ENCODE measurements at regions not wholly inside any gene's neighbourhood (a gene's known extent, or its start where the extent isn't known, plus 50 kb on each side); places are given as distances from the start of the nearest gene placed in this dataset.

DNA sequence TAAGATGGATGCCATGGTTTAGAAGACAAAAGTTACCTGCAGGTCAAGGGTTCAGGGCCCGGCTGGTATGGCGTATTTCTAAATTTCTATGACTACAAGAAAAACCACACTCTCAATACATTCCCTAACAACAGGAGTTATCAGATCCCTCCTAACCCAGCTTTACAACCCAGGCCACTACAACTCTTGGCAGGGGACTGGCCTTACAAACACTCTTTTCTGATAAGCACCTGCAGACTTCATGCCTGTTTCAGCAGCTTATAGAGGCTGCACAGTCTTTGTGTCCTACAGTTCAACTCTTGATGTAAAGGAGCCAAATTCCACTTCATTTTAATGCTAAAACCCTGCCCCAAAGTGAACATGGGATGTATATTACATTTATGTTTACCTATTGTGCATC, 461.4 kb downstream of the SIPA1L2 start:
- H3K9me3 Mint-ChIP-seq = 0 out of 5 replicates have a peak, but pooled peaks cover 0 to 4% of the 10 kb centered on the region in 2 experiments
- WGBS (ENCODE audit: extremely low coverage, insufficient read length, low lambda C conversion rate) = no CpG with 5 or more reads among the region's 2 CpGs
- no peak overlapping the region for H3K18ac ChIP-seq (ENCODE audit: insufficient read length, low read depth, low read length)

More for the DNA sequence above, 461.4 kb downstream of the SIPA1L2 start:
- no peak overlapping the region for H3K56ac ChIP-seq (ENCODE audit: insufficient read length, low read depth, low read length)
- H2AK5ac ChIP-seq (ENCODE audit: insufficient read length, low read length) = no peak overlapping the region
- no peaks in the 10 kb centered on the region for H4K20me1 ChIP-seq (ENCODE audit: control insufficient read depth, insufficient read depth, insufficient read length)
- H2BK15ac ChIP-seq (ENCODE audit: low read depth, low read length) = no peak overlapping the region
- no peak overlapping the region for H3K4me2 ChIP-seq (ENCODE audit: insufficient read depth, insufficient read length, low read length)
- H4K8ac ChIP-seq (replicated peaks; ENCODE audit: insufficient read length, low read depth, low read length) = no peak overlapping the region
- no peak overlapping the region for H2AFZ ChIP-seq (ENCODE audit: low read length)
- TF ChIP-seq, protein P1, sequence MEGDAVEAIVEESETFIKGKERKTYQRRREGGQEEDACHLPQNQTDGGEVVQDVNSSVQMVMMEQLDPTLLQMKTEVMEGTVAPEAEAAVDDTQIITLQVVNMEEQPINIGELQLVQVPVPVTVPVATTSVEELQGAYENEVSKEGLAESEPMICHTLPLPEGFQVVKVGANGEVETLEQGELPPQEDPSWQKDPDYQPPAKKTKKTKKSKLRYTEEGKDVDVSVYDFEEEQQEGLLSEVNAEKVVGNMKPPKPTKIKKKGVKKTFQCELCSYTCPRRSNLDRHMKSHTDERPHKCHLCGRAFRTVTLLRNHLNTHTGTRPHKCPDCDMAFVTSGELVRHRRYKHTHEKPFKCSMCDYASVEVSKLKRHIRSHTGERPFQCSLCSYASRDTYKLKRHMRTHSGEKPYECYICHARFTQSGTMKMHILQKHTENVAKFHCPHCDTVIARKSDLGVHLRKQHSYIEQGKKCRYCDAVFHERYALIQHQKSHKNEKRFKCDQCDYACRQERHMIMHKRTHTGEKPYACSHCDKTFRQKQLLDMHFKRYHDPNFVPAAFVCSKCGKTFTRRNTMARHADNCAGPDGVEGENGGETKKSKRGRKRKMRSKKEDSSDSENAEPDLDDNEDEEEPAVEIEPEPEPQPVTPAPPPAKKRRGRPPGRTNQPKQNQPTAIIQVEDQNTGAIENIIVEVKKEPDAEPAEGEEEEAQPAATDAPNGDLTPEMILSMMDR (conservative IDR thresholded peaks at IDR 0.05) = no peak
- H3K4me3 Mint-ChIP-seq = no peak overlapping the region
- no peaks in the 10 kb centered on the region for H3K79me2 ChIP-seq (ENCODE audit: insufficient read depth, low read length)
- no peak overlapping the region for H2BK20ac ChIP-seq (ENCODE audit: low read depth, low read length, poor library complexity, severe bottlenecking)
- H3K14ac ChIP-seq (ENCODE audit: insufficient read depth, low read length) = no peak overlapping the region
- no peaks in the 10 kb centered on the region for H3K9me3 ChIP-seq (ENCODE audit: control insufficient read depth, low read depth, low read length)
- H2BK5ac ChIP-seq (ENCODE audit: insufficient read length, low read length) = no peak overlapping the region
- no peak overlapping the region for H3K27ac Mint-ChIP-seq
- no peak overlapping the region for H3K27ac ChIP-seq (ENCODE audit: insufficient read length, low read depth, low read length)
- H4K91ac ChIP-seq (ENCODE audit: insufficient read length, low read depth, low read length) = no peak overlapping the region
- H3K27me3 Mint-ChIP-seq (ENCODE audit: low read depth) = no peaks in the 10 kb centered on the region
- H2BK120ac ChIP-seq (ENCODE audit: low read depth, low read length, poor library complexity, severe bottlenecking) = no peak overlapping the region
- no peak for DNase-seq
- peaks cover 4 to 66% (median 25%) of the 10 kb centered on the region in 3 experiments; a peak in 6 of 7 replicates for H3K36me3 Mint-ChIP-seq (ENCODE audit: insufficient read depth in 1 of 3, low read depth in 3 of 3)
- no peaks in the 10 kb centered on the region for H3K79me1 ChIP-seq (ENCODE audit: insufficient read depth, low read depth, low read length, poor library complexity, severe bottlenecking)
- H3K23ac ChIP-seq (ENCODE audit: insufficient read length, low read depth, low read length) = no peak overlapping the region
- no peak overlapping the region for H3T11ph ChIP-seq (ENCODE audit: low read length)
- H4K5ac ChIP-seq (ENCODE audit: insufficient read length, low read depth, low read length) = no peak overlapping the region
- no peak overlapping the region for H2BK12ac ChIP-seq (ENCODE audit: insufficient read length, low read depth, low read length)
- peaks cover 2% of the 10 kb centered on the region; the same call in 1 of the 2 replicates for H3K4me1 ChIP-seq (ENCODE audit: insufficient read depth, low read length)
- peaks cover 13 to 17% of the 10 kb centered on the region in 2 experiments for H3K4me1 Mint-ChIP-seq
- no peak overlapping the region for H3K4ac ChIP-seq (ENCODE audit: low read depth, low read length)
- H3K27me3 ChIP-seq (ENCODE audit: insufficient read depth, low read length) = no peaks in the 10 kb centered on the region
- H3K9ac ChIP-seq (ENCODE audit: extremely low read depth, insufficient read length, low read length) = no peak overlapping the region
- no peaks in the 10 kb centered on the region for H3K23me2 ChIP-seq (ENCODE audit: insufficient read length, low read depth, low read length, poor library complexity, severe bottlenecking)
